Kidney (tissue), 13 donors: ENCODE measurements at regions not wholly inside any gene's neighbourhood (a gene's known extent, or its start where the extent isn't known, plus 50 kb on each side); places are given as distances from the start of the nearest gene placed in this dataset.

Experiments
- DNase-seq, 5 donors: peaks; one replicate each; pipeline ENCODE4 v3.0.0-alpha.2; 2013 to 2020
- FAIRE-seq: peaks from 2 replicates; lab custom pipeline; 2012; peaks lifted over from hg19 to GRCh38; lab: Jason Lieb, UNC
- H3K27ac ChIP-seq, 2 donors: one replicate each; pipeline ENCODE4 v1.7.0; 2013; ENCODE audit warnings: low read depth in 2 of 2, low read length in 2 of 2, inconsistent platforms in 1 of 2
- H3K27me3 ChIP-seq: one replicate; pipeline ENCODE4 v1.7.1; 2013; ENCODE audit warnings: low read length, inconsistent platforms; ENCODE audit not compliant: control insufficient read depth, insufficient read depth
- H3K36me3 ChIP-seq, 3 donors: one replicate each; pipeline versions ENCODE4 v1.7.0 to v1.7.1; 2013; ENCODE audit warnings: low read length in 3 of 3, control low read depth in 1 of 3, inconsistent platforms in 1 of 3; ENCODE audit not compliant: insufficient read depth in 3 of 3, control insufficient read depth in 2 of 3
- H3K4me1 ChIP-seq, 3 donors: one replicate each; pipeline versions ENCODE4 v1.7.0 to v1.7.1; 2013; ENCODE audit warnings: low read length in 3 of 3, inconsistent platforms in 1 of 3, low read depth in 1 of 3; ENCODE audit not compliant: control insufficient read depth in 2 of 3, insufficient read depth in 2 of 3
- H3K4me3 ChIP-seq, 3 donors: one replicate each; pipeline versions ENCODE4 v1.7.0 to v1.8.1; 2013; ENCODE audit warnings: low read length in 3 of 3, control low read depth in 1 of 3, inconsistent platforms in 1 of 3
- H3K9ac ChIP-seq, 3 donors: one replicate each; pipeline versions ENCODE4 v1.7.0 to v1.7.1; 2013; ENCODE audit warnings: low read length in 3 of 3, control low read depth in 1 of 3, inconsistent platforms in 1 of 3
- H3K9me3 ChIP-seq, 3 donors: one replicate each; pipeline versions ENCODE4 v1.7.0 to v1.7.1; 2013; ENCODE audit warnings: low read length in 3 of 3, control low read depth in 1 of 3, inconsistent platforms in 1 of 3; ENCODE audit not compliant: control insufficient read depth in 2 of 3, insufficient read depth in 1 of 3
- CTCF ChIP-seq: IDR thresholded peaks from 3 replicates; pipeline ENCODE4 v1.5.1; 2012; ENCODE audit warnings: mild to moderate bottlenecking, moderate library complexity, borderline replicate concordance; ENCODE audit not compliant: insufficient read depth; ENCODE audit errors: extremely low read depth
- intact Hi-C: fragments of 100-400 bp; cut with DNase I; formaldehyde crosslinking; loops from one replicate; pipeline ENCODE4 v1.11.1; 2022
- donor health status: control.
- donor health status: control.
- donor health status: control.
- donor health status: control.
- donor health status: control.
- donor health status: DM: yes; HTN: yes; CAD: no.
- donor health status: Normal renal cell carcinoma (clear cell type).

DNA sequence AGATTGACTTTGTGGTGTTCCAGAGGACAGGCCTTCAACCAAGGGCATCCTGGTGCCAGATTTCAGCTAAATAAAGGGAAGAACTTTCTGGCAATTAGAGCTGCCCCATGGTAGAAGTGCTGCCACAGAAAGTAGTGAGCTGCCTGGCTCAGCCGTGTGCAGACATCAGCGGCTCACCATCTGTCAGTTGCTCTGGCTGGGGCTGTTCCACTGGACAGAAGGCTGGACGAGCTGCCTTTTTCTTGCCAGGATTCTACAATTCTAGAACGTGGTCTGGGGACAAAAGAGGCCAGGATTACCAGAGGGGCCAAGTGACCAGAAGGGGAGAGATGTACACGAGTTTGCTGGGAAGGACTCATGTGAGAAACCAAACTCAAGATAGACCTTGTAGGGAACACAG is 107.0 kb upstream of the RPL38 start:
- intact Hi-C loops, result no loop called here
- Histone ChIP-seq H3K9ac (no peak overlapping the region), H3K9me3 (peaks cover 0 to 5% (median 2%) of the 10 kb centered on the region in 3 donors), H3K27me3 (peaks cover 2% of the 10 kb centered on the region), H3K27ac (no peak overlapping the region), H3K4me1 (peaks cover 0 to 3% (median 0%) of the 10 kb centered on the region in 3 donors), H3K36me3 (no peaks in the 10 kb centered on the region), H3K4me3 (no peak overlapping the region)
- no peak for TF ChIP-seq CTCF
- no peak for DNase-seq
- FAIRE-seq, result no peak

DNA sequence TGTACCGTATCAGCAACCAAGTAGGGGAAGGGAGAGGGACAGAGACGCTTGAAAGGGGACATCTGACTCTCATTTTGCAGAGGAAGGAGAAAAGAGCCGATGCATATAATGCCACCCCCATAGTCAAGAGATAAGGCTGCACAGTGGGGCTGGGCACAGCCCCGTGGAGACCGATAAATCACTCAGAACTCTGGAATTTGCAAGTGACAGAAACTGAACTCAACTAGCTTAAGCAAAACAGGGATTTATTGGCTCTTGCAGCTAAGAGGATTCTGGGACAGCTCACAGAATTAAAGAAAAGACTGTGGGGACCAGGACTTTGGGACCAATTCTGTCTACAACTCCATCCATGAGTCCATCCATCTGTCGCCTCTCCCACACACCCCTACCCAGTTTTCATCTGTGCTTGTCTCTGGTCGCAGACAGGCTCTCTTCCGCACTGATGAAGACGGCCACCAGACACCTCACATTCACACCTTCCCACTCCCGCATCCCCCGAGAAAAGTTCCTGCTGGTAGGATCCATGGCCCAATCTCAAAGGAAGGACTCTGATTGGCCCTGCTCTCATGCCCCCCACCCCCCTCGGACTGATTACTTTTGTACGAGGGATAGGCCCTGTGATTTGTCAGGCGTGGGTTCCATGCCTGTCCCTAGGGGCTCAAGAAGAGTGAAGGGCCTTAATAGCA is 105.9 kb upstream of the RPL38 start:
- Histone ChIP-seq H3K27ac (no peak overlapping the region), H3K4me3 (no peak overlapping the region), H3K4me1 (peaks cover 0 to 3% (median 0%) of the 10 kb centered on the region in 3 donors), H3K27me3 (peaks cover 2% of the 10 kb centered on the region), H3K9ac (no peak overlapping the region), H3K9me3 (peaks cover 0 to 5% (median 2%) of the 10 kb centered on the region in 3 donors), H3K36me3 (no peaks in the 10 kb centered on the region)
- no peak for TF ChIP-seq CTCF
- intact Hi-C loops, result no loop called here
- no peak for FAIRE-seq
- peak in 4 of 5 donors; percentile 62 to 88 (median 74) for DNase-seq

DNA sequence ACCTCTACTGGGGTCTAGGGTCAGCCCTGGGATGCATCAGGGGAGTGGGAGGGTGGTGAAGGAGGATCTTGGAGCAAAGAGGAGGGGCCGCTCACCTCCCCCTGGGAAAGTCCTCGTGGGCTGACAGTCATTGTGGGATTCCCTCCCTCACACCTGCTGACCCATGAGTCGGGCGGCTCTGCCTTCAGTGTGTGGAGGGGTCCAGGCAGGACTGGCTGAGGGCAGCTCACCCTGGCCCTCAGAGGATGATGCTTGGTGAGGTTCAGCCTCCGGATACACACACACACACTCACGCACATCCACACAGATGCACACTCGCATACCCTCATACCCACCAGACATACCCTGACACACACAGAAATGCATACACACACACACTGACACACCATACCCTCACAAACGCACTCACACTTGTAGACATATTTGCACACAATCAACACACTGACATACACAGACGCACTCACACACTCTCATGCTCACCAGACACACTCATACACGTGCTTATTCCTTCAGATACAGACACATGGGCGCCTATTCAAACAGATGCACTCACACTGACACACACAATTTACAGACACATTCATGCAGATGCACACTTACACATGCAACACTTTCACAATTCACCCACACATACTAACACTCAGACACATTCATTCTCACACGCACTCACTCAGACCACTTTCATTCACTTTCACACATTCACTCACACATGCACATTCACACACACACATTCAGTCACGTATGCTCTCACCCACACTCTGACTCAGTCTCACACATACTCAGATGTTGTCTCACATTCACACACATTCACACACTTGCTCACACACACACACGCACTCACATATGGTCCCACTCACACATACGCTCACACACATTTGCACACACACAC is 105.1 kb upstream of the RPL38 start:
- Histone ChIP-seq H3K9ac (no peak overlapping the region), H3K36me3 (no peaks in the 10 kb centered on the region), H3K27me3 (peaks cover 2% of the 10 kb centered on the region), H3K27ac (no peak overlapping the region), H3K4me1 (peaks cover 0 to 3% (median 0%) of the 10 kb centered on the region in 3 donors), H3K9me3 (peaks cover 0 to 2% (median 0%) of the 10 kb centered on the region in 3 donors), H3K4me3 (peak overlapping the region in 1 of 3 donors; percentile 27)
- intact Hi-C loops, result no loop called here
- no peak for DNase-seq
- FAIRE-seq, result no peak
- TF ChIP-seq CTCF, result no peak
